ENCODE measurements at regions not wholly inside any gene's neighbourhood (a gene's known extent, or its start where the extent isn't known, plus 50 kb on each side); places are given as distances from the start of the nearest gene placed in this dataset.

- TF ChIP-seq CTCF (IDR thresholded peaks at IDR 0.05) (no peak), POLR2A (IDR thresholded peaks at IDR 0.05) (no peak)
Observed at GRCh38 chr22:25393121-25393805, 171.2 kb upstream of the GRK3 start.
